ENCODE measurements at regions not wholly inside any gene's neighbourhood (a gene's known extent, or its start where the extent isn't known, plus 50 kb on each side); places are given as distances from the start of the nearest gene placed in this dataset.
A peak's percentile ranks its signal among the peaks of the same experiment; 100 is the strongest.

DNA sequence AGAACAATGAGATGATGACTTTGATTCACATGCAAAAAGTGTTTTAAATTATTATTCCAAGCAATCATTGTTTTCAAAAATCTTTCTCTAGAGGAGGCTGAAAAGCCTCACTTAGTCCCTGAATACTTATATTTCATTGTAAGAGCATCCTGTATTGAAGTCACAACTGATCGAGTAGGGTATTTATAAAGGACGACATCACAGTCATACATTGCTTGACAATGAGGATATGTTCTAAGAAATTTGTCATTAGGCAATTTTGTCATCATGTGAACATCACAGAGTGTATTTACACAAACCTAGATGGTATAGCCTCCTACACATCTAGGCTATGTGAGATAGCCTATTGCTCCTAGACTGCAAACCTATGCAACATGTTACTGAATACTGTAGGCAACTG is 510.4 kb upstream of the RGMB start:
- Mint-ChIP-seq H3K27ac (no peak overlapping the region), H3K36me3 (no peaks in the 10 kb centered on the region), H3K27me3 (ENCODE audit: low read depth in 3 of 3) (no peaks in the 10 kb centered on the region), H3K4me3 (no peak overlapping the region), H3K9me3 (peaks cover 0 to 11% (median 5%) of the 10 kb centered on the region in 7 donors), H3K4me1 (no peaks in the 10 kb centered on the region)
- no peak for DNase-seq
- H3K27ac ChIP-seq (ENCODE audit: low read depth in 1 of 2, low read length in 2 of 2): no peak overlapping the region
- H3K4me2 ChIP-seq (replicated peaks; ENCODE audit: extremely low read depth, low read length, poor library complexity, severe bottlenecking): no peak overlapping the region
- H3K27me3 ChIP-seq (ENCODE audit: control insufficient read depth in 2 of 2, insufficient read depth in 2 of 2, low read length in 2 of 2): no peaks in the 10 kb centered on the region
- H3K79me2 ChIP-seq (ENCODE audit: insufficient read depth, low read length): no peaks in the 10 kb centered on the region
- H2AFZ ChIP-seq (ENCODE audit: insufficient read depth, low read depth, low read length, poor library complexity, severe bottlenecking): no peak overlapping the region
- no peaks in the 10 kb centered on the region for H3K4me1 ChIP-seq (ENCODE audit: control insufficient read depth in 1 of 2, insufficient read depth in 2 of 2, low read length in 2 of 2)
- no peak overlapping the region for H3K4me3 ChIP-seq (replicated peaks in 1 of 3; ENCODE audit: low read depth in 2 of 3, low read length in 3 of 3)
- WGBS (ENCODE audit: insufficient coverage): no CpG with 5 or more reads among the region's 2 CpGs
- intact Hi-C loops (cut with micrococcal nuclease): no loop called here
- TF ChIP-seq, protein P1, sequence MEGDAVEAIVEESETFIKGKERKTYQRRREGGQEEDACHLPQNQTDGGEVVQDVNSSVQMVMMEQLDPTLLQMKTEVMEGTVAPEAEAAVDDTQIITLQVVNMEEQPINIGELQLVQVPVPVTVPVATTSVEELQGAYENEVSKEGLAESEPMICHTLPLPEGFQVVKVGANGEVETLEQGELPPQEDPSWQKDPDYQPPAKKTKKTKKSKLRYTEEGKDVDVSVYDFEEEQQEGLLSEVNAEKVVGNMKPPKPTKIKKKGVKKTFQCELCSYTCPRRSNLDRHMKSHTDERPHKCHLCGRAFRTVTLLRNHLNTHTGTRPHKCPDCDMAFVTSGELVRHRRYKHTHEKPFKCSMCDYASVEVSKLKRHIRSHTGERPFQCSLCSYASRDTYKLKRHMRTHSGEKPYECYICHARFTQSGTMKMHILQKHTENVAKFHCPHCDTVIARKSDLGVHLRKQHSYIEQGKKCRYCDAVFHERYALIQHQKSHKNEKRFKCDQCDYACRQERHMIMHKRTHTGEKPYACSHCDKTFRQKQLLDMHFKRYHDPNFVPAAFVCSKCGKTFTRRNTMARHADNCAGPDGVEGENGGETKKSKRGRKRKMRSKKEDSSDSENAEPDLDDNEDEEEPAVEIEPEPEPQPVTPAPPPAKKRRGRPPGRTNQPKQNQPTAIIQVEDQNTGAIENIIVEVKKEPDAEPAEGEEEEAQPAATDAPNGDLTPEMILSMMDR (IDR thresholded peaks at IDR 0.05): no peak
- H3K9me3 ChIP-seq (replicated peaks in 1 of 2; ENCODE audit: control insufficient read depth in 1 of 2, insufficient read depth in 1 of 2, low read length in 2 of 2): peaks cover 6 to 21% of the 10 kb centered on the region in 2 donors
- H3K36me3 ChIP-seq (replicated peaks in 1 of 2; ENCODE audit: control insufficient read depth in 1 of 2, insufficient read depth in 2 of 2, low read length in 2 of 2): no peaks in the 10 kb centered on the region
- H4K20me1 ChIP-seq (ENCODE audit: insufficient read depth, low read length): no peaks in the 10 kb centered on the region
- no peak overlapping the region for H3K9ac ChIP-seq (ENCODE audit: insufficient read depth, low read length, poor library complexity, severe bottlenecking)

DNA sequence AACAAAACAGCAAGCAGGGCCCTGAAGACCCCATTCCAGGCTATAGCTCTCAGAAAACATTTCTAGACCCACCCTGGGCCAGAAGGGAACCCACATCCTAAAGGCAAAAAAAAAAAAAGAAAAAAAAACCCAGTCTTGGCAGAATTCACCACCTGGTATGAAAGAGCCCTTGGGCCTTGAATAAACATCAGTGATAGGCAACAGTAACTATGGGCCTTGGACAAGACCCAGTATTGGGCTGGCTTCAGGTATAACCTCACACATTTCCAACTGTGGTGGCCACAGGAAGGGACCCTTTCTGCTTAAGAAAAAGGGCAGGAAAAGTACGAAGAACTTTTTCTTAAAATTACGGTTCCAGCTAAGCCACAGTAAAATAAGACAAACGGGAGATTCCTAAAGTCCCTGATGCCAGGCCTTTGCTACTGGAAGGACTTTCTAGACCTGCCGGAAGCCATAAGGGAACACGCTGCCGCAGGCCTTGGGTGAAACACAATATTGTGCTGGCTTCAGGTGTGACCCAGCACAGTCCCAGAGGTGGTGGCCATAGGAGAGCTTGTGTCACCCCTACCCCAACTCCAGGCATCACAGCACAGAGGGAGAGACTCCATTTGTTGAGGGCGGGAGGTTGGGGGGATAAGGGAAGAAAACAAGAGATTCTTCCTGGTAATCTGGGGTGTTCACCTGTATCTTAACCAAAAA is 505.2 kb upstream of the RGMB start:
- Mint-ChIP-seq H3K27me3 (ENCODE audit: low read depth in 3 of 3) (no peaks in the 10 kb centered on the region), H3K9me3 (peaks cover 0 to 10% (median 4%) of the 10 kb centered on the region in 7 donors), H3K4me3 (no peak overlapping the region), H3K36me3 (no peaks in the 10 kb centered on the region), H3K4me1 (no peaks in the 10 kb centered on the region), H3K27ac (peak overlapping the region in 1 of 7 donors; percentile 35)
- no peaks in the 10 kb centered on the region for H3K36me3 ChIP-seq (replicated peaks in 1 of 2; ENCODE audit: control insufficient read depth in 1 of 2, insufficient read depth in 2 of 2, low read length in 2 of 2)
- no peaks in the 10 kb centered on the region for H3K79me2 ChIP-seq (ENCODE audit: insufficient read depth, low read length)
- no peak overlapping the region for H3K4me2 ChIP-seq (replicated peaks; ENCODE audit: extremely low read depth, low read length, poor library complexity, severe bottlenecking)
- no peak overlapping the region for H2AFZ ChIP-seq (ENCODE audit: insufficient read depth, low read depth, low read length, poor library complexity, severe bottlenecking)
- no peaks in the 10 kb centered on the region for H4K20me1 ChIP-seq (ENCODE audit: insufficient read depth, low read length)
- H3K27me3 ChIP-seq (ENCODE audit: control insufficient read depth in 2 of 2, insufficient read depth in 2 of 2, low read length in 2 of 2): no peaks in the 10 kb centered on the region
- no peak overlapping the region for H3K9ac ChIP-seq (ENCODE audit: insufficient read depth, low read length, poor library complexity, severe bottlenecking)
- intact Hi-C loops (cut with micrococcal nuclease): no loop called here
- TF ChIP-seq, protein P1 (IDR thresholded peaks at IDR 0.05): no peak
- 97% methylated on average over 5 of the region's 7 CpGs for WGBS (ENCODE audit: insufficient coverage)
- H3K9me3 ChIP-seq (replicated peaks in 1 of 2; ENCODE audit: control insufficient read depth in 1 of 2, insufficient read depth in 1 of 2, low read length in 2 of 2): peaks cover 6 to 20% of the 10 kb centered on the region in 2 donors
- H3K27ac ChIP-seq (ENCODE audit: low read depth in 1 of 2, low read length in 2 of 2): no peak overlapping the region
- no peak for DNase-seq
- no peaks in the 10 kb centered on the region for H3K4me1 ChIP-seq (ENCODE audit: control insufficient read depth in 1 of 2, insufficient read depth in 2 of 2, low read length in 2 of 2)
- H3K4me3 ChIP-seq (replicated peaks in 1 of 3; ENCODE audit: low read depth in 2 of 3, low read length in 3 of 3): no peak overlapping the region
